ENCODE measurements at regions not wholly inside any gene's neighbourhood (a gene's known extent, or its start where the extent isn't known, plus 50 kb on each side); places are given as distances from the start of the nearest gene placed in this dataset.

DNA sequence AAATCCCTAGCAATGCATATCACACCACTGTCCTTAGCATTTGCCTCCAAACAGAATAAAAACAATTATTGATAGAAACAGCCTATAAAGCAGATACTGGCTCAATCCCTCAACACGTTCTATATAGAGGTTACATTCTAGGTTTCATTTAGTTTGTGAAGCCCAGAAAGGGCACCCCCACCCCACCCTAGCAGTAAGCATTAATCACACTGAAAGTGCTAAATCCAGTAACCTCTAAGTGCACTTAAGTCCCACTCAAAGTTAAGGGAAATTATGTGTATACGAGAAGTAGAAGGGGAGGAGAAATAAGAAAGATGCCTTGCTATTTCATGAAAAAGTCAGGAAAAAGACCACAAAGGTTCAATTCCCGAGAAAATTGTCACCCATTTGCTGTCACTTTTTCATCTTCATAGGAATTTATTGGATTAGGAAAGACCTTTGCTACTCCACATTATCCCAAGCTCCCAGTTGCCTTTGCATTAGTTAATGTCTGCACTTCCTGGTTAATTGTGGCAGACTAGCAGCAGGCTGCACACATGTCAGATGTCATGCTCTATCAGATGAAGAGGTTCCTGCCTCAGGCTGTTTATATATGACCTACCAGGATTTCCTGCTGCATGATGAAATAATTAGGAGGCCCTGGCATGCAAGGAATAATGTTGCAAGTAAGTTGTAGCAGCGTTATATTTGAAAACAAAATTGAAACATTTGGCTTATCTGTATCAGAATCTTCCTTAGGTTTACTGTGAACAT, 54.5 kb upstream of the LHX8 start:
- Histone ChIP-seq H3K9me3 (no peaks in the 10 kb centered on the region), H3K4me1 (no peaks in the 10 kb centered on the region), H3K27me3 (no peaks in the 10 kb centered on the region), H3K27ac (no peak overlapping the region), H3K36me3 (no peaks in the 10 kb centered on the region), H3K4me3 (no peak overlapping the region)
- TF ChIP-seq POLR2A (IDR thresholded peaks at IDR 0.05): no peak
- TF ChIP-seq, protein P1, sequence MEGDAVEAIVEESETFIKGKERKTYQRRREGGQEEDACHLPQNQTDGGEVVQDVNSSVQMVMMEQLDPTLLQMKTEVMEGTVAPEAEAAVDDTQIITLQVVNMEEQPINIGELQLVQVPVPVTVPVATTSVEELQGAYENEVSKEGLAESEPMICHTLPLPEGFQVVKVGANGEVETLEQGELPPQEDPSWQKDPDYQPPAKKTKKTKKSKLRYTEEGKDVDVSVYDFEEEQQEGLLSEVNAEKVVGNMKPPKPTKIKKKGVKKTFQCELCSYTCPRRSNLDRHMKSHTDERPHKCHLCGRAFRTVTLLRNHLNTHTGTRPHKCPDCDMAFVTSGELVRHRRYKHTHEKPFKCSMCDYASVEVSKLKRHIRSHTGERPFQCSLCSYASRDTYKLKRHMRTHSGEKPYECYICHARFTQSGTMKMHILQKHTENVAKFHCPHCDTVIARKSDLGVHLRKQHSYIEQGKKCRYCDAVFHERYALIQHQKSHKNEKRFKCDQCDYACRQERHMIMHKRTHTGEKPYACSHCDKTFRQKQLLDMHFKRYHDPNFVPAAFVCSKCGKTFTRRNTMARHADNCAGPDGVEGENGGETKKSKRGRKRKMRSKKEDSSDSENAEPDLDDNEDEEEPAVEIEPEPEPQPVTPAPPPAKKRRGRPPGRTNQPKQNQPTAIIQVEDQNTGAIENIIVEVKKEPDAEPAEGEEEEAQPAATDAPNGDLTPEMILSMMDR (IDR thresholded peaks at IDR 0.05): no peak
- TF ChIP-seq EP300 (IDR thresholded peaks at IDR 0.05): no peak
- 32 to 41% methylated on average over 4 of the region's 4 CpGs for WGBS, 2 donors
- no peak for DNase-seq (ENCODE audit: low spot score in 2 of 2)

DNA sequence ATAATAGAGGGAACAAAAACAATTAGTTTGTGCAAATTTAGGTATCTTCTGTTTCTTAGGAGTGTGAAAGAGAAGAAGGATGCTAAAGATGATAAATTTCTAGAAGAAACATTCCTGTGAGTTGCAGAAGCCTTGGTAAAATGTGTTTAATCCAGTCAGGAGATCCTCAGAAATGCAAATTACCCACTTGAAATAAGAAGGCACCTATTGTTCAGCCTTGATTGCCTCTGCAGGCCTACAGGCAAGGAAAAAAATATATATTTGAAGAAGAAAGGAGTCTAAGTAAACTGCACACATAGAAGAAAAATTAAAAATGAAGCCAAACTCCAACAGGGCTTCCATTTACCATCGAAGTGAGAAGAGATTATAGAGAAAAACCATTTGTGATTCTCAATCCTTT, 51.0 kb upstream of the LHX8 start:
- no peaks in the 10 kb centered on the region for H3K36me3 ChIP-seq
- no peaks in the 10 kb centered on the region for H3K4me1 ChIP-seq
- no peaks in the 10 kb centered on the region for H3K9me3 ChIP-seq
- no peak for DNase-seq (ENCODE audit: low spot score in 2 of 2)
- H3K27me3 ChIP-seq: no peaks in the 10 kb centered on the region
- 14 to 29% methylated on average over 1 of the region's 1 CpG for WGBS, 2 donors
- TF ChIP-seq POLR2A (IDR thresholded peaks at IDR 0.05) (no peak), EP300 (IDR thresholded peaks at IDR 0.05) (no peak)
- TF ChIP-seq, protein P1 (IDR thresholded peaks at IDR 0.05): no peak
- H3K27ac ChIP-seq: no peak overlapping the region
- no peak overlapping the region for H3K4me3 ChIP-seq

DNA sequence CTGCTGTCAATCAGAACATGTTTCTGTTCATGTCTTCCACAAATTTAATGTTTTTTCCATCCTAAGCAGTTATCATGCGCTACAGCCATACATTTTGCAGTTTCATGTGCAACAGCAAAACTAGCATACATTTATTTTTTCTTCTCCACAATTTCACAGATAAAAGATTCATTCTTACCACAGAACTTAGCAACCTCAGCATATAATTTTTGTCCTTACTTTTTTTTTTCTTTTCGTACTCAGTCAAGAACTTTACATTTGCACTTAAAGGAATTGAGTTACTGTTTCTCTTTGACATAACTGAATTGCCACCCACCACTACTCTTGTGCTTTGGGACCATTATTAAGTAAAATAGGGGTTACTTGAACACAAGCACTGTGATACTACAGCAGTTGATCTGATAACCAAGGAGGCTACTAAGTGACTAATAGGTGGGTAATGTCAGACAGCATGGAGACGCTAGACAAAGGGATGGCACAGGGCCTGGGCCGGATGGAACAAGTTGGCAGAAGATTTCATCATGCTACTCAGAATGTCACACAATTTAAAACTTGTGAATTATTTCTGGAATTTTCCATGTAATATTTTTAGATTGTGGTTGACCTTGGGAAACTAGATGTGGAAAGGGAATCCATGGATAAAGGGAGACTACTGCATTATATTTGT, 50.2 kb upstream of the LHX8 start:
- no peaks in the 10 kb centered on the region for H3K9me3 ChIP-seq
- 56 to 62% methylated on average over 4 of the region's 4 CpGs for WGBS, 2 donors
- no peak for TF ChIP-seq POLR2A (IDR thresholded peaks at IDR 0.05)
- TF ChIP-seq, protein P1 (IDR thresholded peaks at IDR 0.05): no peak
- TF ChIP-seq EP300 (IDR thresholded peaks at IDR 0.05): no peak
- no peaks in the 10 kb centered on the region for H3K4me1 ChIP-seq
- DNase-seq (ENCODE audit: low spot score in 2 of 2): no peak
- no peak overlapping the region for H3K27ac ChIP-seq
- H3K27me3 ChIP-seq: no peaks in the 10 kb centered on the region
- H3K36me3 ChIP-seq: no peaks in the 10 kb centered on the region
- H3K4me3 ChIP-seq: no peak overlapping the region
